ENCODE measurements at regions not wholly inside any gene's neighbourhood (a gene's known extent, or its start where the extent isn't known, plus 50 kb on each side); places are given as distances from the start of the nearest gene placed in this dataset.
A peak's percentile ranks its signal among the peaks of the same experiment; 100 is the strongest.

- no peak overlapping the region for H3K27ac Mint-ChIP-seq
- no peaks in the 10 kb centered on the region for H3K36me3 Mint-ChIP-seq (ENCODE audit: low read depth)
- peaks cover 5% of the 10 kb centered on the region for H3K27me3 Mint-ChIP-seq
- peaks cover 5% of the 10 kb centered on the region for H3K9me3 Mint-ChIP-seq
- no peak overlapping the region for H3K4me3 Mint-ChIP-seq
- ATAC-seq (replicated peaks) = peak; percentile 48
- no peaks in the 10 kb centered on the region for H3K4me1 Mint-ChIP-seq
Measured at GRCh38 chr4:77465271-77465670, 140.3 kb upstream of the CXCL13 start.

- Mint-ChIP-seq H3K9me3 (peaks cover 5% of the 10 kb centered on the region), H3K4me3 (no peak overlapping the region), H3K27me3 (peaks cover 10% of the 10 kb centered on the region), H3K27ac (no peak overlapping the region), H3K36me3 (ENCODE audit: low read depth) (no peaks in the 10 kb centered on the region), H3K4me1 (no peaks in the 10 kb centered on the region)
- ATAC-seq (replicated peaks) = no peak
Measured at GRCh38 chr4:77466430-77466829, 139.2 kb upstream of the CXCL13 start.

GRCh38 chr4:77471821-77472495, 133.7 kb upstream of the CXCL13 start:
- ATAC-seq (replicated peaks) = no peak
- Mint-ChIP-seq H3K4me1 (no peaks in the 10 kb centered on the region), H3K9me3 (no peaks in the 10 kb centered on the region), H3K36me3 (ENCODE audit: low read depth) (no peaks in the 10 kb centered on the region), H3K27ac (no peak overlapping the region), H3K27me3 (peaks cover 34% of the 10 kb centered on the region), H3K4me3 (no peak overlapping the region)

GRCh38 chr4:77473509-77473908, 132.1 kb upstream of the CXCL13 start:
- H3K27me3 Mint-ChIP-seq = peaks cover 37% of the 10 kb centered on the region
- no peaks in the 10 kb centered on the region for H3K4me1 Mint-ChIP-seq
- no peak overlapping the region for H3K4me3 Mint-ChIP-seq
- no peaks in the 10 kb centered on the region for H3K9me3 Mint-ChIP-seq
- H3K36me3 Mint-ChIP-seq (ENCODE audit: low read depth) = no peaks in the 10 kb centered on the region
- no peak overlapping the region for H3K27ac Mint-ChIP-seq
- no peak for ATAC-seq (replicated peaks)

- H3K9me3 Mint-ChIP-seq = no peaks in the 10 kb centered on the region
- no peak overlapping the region for H3K27ac Mint-ChIP-seq
- no peaks in the 10 kb centered on the region for H3K4me1 Mint-ChIP-seq
- no peak for ATAC-seq (replicated peaks)
- H3K36me3 Mint-ChIP-seq (ENCODE audit: low read depth) = no peaks in the 10 kb centered on the region
- H3K4me3 Mint-ChIP-seq = no peak overlapping the region
- peaks cover 12% of the 10 kb centered on the region for H3K27me3 Mint-ChIP-seq
Measured at GRCh38 chr4:77481856-77482255, 123.8 kb upstream of the CXCL13 start.

- Mint-ChIP-seq H3K27me3 (peaks cover 18% of the 10 kb centered on the region), H3K4me1 (no peaks in the 10 kb centered on the region), H3K27ac (no peak overlapping the region), H3K9me3 (no peaks in the 10 kb centered on the region), H3K4me3 (no peak overlapping the region), H3K36me3 (ENCODE audit: low read depth) (no peaks in the 10 kb centered on the region)
- no peak for ATAC-seq (replicated peaks)
Measured at GRCh38 chr4:77488882-77489281, 116.7 kb upstream of the CXCL13 start.

- no peak overlapping the region for H3K4me3 Mint-ChIP-seq
- H3K36me3 Mint-ChIP-seq (ENCODE audit: low read depth) = no peaks in the 10 kb centered on the region
- peaks cover 7% of the 10 kb centered on the region for H3K9me3 Mint-ChIP-seq
- no peaks in the 10 kb centered on the region for H3K4me1 Mint-ChIP-seq
- peaks cover 23% of the 10 kb centered on the region for H3K27me3 Mint-ChIP-seq
- no peak overlapping the region for H3K27ac Mint-ChIP-seq
- ATAC-seq (replicated peaks) = no peak
Measured at GRCh38 chr4:77493120-77493752, 112.4 kb upstream of the CXCL13 start.

GRCh38 chr4:77493829-77494551, 111.6 kb upstream of the CXCL13 start:
- no peaks in the 10 kb centered on the region for H3K4me1 Mint-ChIP-seq
- H3K9me3 Mint-ChIP-seq = peaks cover 7% of the 10 kb centered on the region
- no peak overlapping the region for H3K27ac Mint-ChIP-seq
- no peaks in the 10 kb centered on the region for H3K36me3 Mint-ChIP-seq (ENCODE audit: low read depth)
- ATAC-seq (replicated peaks) = no peak
- no peak overlapping the region for H3K4me3 Mint-ChIP-seq
- H3K27me3 Mint-ChIP-seq = peaks cover 23% of the 10 kb centered on the region

- H3K9me3 Mint-ChIP-seq = peaks cover 7% of the 10 kb centered on the region
- no peak overlapping the region for H3K4me3 Mint-ChIP-seq
- H3K36me3 Mint-ChIP-seq (ENCODE audit: low read depth) = no peaks in the 10 kb centered on the region
Measured at GRCh38 chr4:77496457-77496856, 109.2 kb upstream of the CXCL13 start.

GRCh38 chr4:77500801-77501200, 104.8 kb upstream of the CXCL13 start:
- peaks cover 15% of the 10 kb centered on the region for H3K27me3 Mint-ChIP-seq
- H3K4me3 Mint-ChIP-seq = no peak overlapping the region
- no peaks in the 10 kb centered on the region for H3K4me1 Mint-ChIP-seq
- no peak overlapping the region for H3K27ac Mint-ChIP-seq
- peaks cover 7% of the 10 kb centered on the region for H3K9me3 Mint-ChIP-seq
- no peaks in the 10 kb centered on the region for H3K36me3 Mint-ChIP-seq (ENCODE audit: low read depth)
- no peak for ATAC-seq (replicated peaks)

More at GRCh38 chr4:77496457-77496856, 109.2 kb upstream of the CXCL13 start:
- ATAC-seq (replicated peaks) = no peak
- Mint-ChIP-seq H3K27me3 (peaks cover 17% of the 10 kb centered on the region), H3K27ac (no peak overlapping the region), H3K4me1 (no peaks in the 10 kb centered on the region)

- H3K27me3 Mint-ChIP-seq = peaks cover 15% of the 10 kb centered on the region
- no peak overlapping the region for H3K27ac Mint-ChIP-seq
- H3K36me3 Mint-ChIP-seq (ENCODE audit: low read depth) = no peaks in the 10 kb centered on the region
- no peak for ATAC-seq (replicated peaks)
- H3K4me3 Mint-ChIP-seq = no peak overlapping the region
- H3K4me1 Mint-ChIP-seq = no peaks in the 10 kb centered on the region
- H3K9me3 Mint-ChIP-seq = peaks cover 7% of the 10 kb centered on the region
Measured at GRCh38 chr4:77501240-77501639, 104.4 kb upstream of the CXCL13 start.

GRCh38 chr4:77501851-77502250, 103.8 kb upstream of the CXCL13 start:
- peaks cover 6% of the 10 kb centered on the region for H3K9me3 Mint-ChIP-seq
- no peak for ATAC-seq (replicated peaks)
- H3K4me3 Mint-ChIP-seq = no peak overlapping the region
- H3K36me3 Mint-ChIP-seq (ENCODE audit: low read depth) = no peaks in the 10 kb centered on the region
- no peaks in the 10 kb centered on the region for H3K4me1 Mint-ChIP-seq
- H3K27me3 Mint-ChIP-seq = peaks cover 12% of the 10 kb centered on the region
- no peak overlapping the region for H3K27ac Mint-ChIP-seq

- Mint-ChIP-seq H3K4me3 (no peak overlapping the region), H3K4me1 (no peaks in the 10 kb centered on the region), H3K27ac (no peak overlapping the region), H3K36me3 (ENCODE audit: low read depth) (no peaks in the 10 kb centered on the region), H3K27me3 (peaks cover 7% of the 10 kb centered on the region), H3K9me3 (no peaks in the 10 kb centered on the region)
- no peak for ATAC-seq (replicated peaks)
Measured at GRCh38 chr4:77504407-77504806, 101.2 kb upstream of the CXCL13 start.

- ATAC-seq (replicated peaks) = peak; percentile 37
- Mint-ChIP-seq H3K9me3 (no peaks in the 10 kb centered on the region), H3K4me1 (no peaks in the 10 kb centered on the region), H3K4me3 (no peak overlapping the region), H3K27ac (no peak overlapping the region), H3K27me3 (peaks cover 7% of the 10 kb centered on the region), H3K36me3 (ENCODE audit: low read depth) (no peaks in the 10 kb centered on the region)
Measured at GRCh38 chr4:77505275-77505957, 100.2 kb upstream of the CXCL13 start.

Measured in activated T-helper 17 cell treated with anti-CD3 and anti-CD28 coated beads, Interleukin-2, amount 50 U/mL, for 72 hours (primary cell).